SKM-1 treated with dmso at 0.1 percent for 144 hours (cell line): ENCODE measurements at regions not wholly inside any gene's neighbourhood (a gene's known extent, or its start where the extent isn't known, plus 50 kb on each side); places are given as distances from the start of the nearest gene placed in this dataset.
"Not testable (repeated sequence)": the region's sequence is repeated elsewhere in the genome, so short reads cannot be mapped to it uniquely, and the experiment has no call there.

Source experiments
- DNase-seq: peaks from one replicate; lab custom pipeline; 2025; ENCODE audit not compliant: unreplicated experiment; lab: John Stamatoyannopoulos, UW

- DNase-seq: not testable (repeated sequence)
Measured at GRCh38 chr2:89855752-89856151, 1164.3 kb downstream of the RPIA start.

- not testable (repeated sequence) for DNase-seq
Measured at GRCh38 chr2:89856305-89856704, 1164.8 kb downstream of the RPIA start.

- DNase-seq: not testable (repeated sequence)
Measured at GRCh38 chr2:89862164-89862563, 1170.7 kb downstream of the RPIA start.

GRCh38 chr2:89863209-89863608 lies 1171.7 kb downstream of the RPIA start:
- DNase-seq: not testable (repeated sequence)

- DNase-seq: not testable (repeated sequence)
Measured at GRCh38 chr2:89874810-89875595, 1183.5 kb downstream of the RPIA start.

- DNase-seq: not testable (repeated sequence)
Measured at GRCh38 chr2:89876445-89876844, 1185.0 kb downstream of the RPIA start.

DNA sequence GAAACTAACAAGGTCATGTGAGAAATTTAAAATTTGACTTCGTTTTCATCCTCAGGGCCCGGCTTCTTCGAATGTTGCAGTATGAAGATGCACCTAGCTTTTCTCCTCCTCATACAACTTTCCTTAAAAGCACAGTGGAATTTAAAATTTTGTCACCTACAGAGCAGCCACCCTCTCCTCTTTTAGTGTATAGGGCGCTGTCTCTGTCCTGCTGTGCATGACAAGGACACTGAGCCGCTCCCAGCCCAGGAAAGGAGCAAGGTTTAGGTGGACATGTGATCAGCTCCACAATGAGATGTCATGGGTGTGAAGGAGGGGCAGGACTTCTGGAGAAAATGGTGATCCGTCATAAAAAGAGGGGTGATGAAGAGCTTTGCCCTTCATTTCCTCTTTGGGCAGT lies 1185.4 kb downstream of the RPIA start:
- not testable (repeated sequence) for DNase-seq

- not testable (repeated sequence) for DNase-seq
Measured at GRCh38 chr2:89882880-89883279, 1191.4 kb downstream of the RPIA start.

DNA sequence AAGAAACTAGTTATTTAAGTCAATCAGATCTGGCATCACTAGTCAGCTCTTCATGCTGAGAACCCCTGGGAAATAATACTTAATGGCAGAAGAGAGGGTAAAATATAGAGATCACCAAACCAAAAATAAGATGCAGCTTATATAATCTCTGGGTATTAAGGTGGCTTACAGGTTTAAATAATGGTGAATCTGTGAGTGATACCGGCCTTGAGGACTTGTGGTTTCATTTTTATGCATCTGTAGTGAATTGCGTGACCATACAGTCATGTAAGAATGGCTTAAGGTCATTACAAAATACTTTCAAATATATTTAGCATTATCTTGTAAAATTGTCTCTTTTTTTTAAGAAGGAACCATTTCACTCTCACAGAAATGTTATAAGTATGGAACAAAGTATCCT lies 1192.2 kb downstream of the RPIA start:
- DNase-seq: not testable (repeated sequence)

GRCh38 chr2:89885071-89885470 lies 1193.6 kb downstream of the RPIA start:
- DNase-seq: not testable (repeated sequence)

DNA sequence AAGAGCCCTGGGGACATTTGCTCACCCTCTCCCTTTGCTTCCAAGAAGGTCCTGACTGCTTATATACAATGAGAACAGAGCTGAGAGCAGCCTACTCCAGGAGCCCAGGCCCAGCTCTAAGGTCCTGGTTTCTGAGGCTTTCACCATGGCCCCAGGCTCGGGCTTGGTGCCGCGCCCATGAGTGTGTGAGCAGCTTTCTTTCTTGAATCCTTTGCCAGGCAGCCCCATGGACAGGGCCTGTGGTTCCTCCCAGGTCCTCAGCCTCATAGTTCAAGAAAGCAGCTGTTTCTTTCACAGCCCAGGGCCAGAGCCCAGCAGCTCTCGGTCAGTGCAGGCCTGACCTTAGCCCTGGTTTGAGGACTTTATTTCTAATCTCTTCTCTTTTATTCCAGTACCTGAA lies 1197.2 kb downstream of the RPIA start:
- DNase-seq: not testable (repeated sequence)

DNA sequence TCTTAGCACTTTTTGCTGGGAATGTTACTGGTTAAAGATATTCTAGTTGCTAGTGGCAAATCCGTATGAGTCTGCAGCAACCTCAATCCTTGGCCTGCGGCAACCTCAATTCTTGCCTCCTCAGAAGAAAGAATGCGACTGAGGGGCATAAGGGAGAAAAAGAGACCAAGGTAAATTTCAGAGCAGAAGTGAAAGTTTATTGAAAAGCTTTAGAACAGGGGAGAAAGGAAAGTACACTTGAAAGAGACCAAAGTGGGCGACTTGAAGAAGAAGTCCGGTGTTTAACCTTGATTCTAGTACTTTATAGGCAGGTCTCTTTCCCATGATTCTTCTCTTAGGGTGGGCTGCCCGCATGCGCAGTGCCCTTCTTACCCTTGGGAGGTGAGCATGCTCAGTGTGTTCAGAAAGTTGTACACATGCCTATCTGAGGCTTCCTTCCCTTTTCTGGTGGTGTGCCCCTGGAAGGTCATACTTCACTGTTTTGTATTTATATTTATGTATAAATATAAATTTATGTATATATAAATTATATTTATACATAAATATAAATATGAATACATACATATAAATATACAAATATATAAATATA lies 1198.8 kb downstream of the RPIA start:
- DNase-seq: not testable (repeated sequence)

DNA sequence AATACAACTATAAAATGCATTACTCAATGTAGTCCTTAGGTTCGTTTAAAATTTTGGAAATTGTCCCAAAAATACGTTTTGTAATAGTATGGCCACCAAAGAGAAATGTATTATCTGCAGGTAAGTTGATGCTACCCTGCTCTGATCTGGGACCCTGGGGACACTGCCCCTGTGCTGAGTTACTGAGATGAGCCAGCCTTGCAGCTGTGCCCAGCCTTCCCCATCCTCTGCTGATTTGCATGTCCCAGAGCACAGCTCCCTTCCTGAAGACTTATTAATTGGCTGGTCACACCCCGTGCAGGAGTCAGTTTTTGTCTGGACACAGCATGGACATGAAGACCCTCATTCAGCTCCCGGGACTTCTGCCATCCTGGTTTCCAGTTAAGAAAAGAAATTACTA lies 1203.5 kb downstream of the RPIA start:
- DNase-seq: not testable (repeated sequence)

- not testable (repeated sequence) for DNase-seq
Measured at GRCh38 chr2:89895629-89896028, 1204.2 kb downstream of the RPIA start.

DNA sequence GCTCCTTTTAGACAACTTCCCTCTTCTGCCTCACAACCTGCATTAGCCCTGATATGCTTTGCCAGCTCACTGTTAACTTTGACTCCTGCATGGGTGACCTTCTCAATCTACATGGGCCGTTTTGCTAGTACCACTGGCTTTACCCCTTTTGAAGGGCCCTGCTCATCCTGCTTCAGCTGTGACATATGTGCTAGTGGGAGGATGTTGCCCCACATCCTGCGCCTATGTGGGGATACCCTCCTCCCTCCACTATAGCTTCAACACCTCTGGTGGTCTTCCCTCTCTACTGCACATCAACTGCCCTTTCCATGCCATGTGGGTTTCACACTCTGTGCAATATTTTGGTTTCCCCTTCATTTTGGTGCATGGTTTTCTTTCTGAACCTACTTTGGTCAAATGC lies 1235.5 kb downstream of the RPIA start:
- DNase-seq: not testable (repeated sequence)

DNA sequence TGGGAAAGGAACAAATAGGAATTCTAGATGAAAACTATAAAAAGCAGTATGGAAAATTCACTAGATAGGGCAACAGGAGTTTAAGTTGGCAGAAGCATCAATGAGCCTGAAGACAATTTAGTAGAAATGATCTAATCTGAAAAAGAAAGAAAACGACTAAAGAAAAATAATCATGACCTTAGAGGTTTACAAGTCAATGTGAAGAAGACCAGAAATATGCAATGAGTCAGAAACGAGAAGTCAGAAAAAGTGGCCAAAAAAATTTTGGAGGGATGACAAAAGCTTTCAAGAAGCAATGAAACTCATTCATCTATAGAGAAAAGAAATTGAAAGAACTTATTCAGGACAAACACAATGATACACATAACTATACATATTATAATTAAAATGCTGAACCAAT lies 1244.0 kb downstream of the RPIA start:
- DNase-seq: not testable (repeated sequence)

DNA sequence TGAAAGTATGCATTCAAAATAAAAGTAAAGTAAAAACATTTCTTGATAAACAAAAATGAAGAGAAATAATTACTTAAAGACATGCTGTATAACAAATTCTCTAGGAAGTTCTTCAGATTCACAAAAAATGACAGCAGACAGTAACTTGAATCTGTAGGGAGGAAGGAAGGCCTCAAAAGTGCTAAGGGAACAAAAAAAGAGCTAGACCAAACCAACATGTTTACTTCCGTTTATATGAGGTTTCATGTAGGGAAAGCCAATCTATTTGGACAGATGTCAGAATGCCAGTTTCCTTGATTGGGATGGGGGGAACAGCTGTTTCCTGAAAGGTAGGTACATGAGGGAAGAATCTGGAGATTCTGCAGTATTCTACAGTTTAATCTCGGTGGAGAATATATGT lies 1244.5 kb downstream of the RPIA start:
- not testable (repeated sequence) for DNase-seq

DNA sequence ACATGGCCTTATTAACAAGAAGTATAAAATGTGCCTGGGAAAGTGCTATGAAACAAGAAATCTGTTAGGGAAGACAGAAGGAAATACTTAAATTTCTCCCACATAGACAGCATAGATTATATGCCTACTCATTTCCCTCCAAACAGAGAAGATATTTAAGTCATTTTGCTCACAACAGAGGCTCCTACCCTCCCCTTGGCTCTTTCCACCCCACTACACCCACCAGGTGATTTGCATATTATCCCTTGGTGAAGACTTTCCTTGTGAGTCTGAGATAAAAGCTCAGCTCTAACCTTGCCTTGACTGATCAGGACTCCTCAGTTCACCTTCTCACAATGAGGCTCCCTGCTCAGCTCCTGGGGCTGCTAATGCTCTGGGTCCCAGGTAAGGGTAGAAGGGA lies 1245.1 kb downstream of the RPIA start:
- not testable (repeated sequence) for DNase-seq

DNA sequence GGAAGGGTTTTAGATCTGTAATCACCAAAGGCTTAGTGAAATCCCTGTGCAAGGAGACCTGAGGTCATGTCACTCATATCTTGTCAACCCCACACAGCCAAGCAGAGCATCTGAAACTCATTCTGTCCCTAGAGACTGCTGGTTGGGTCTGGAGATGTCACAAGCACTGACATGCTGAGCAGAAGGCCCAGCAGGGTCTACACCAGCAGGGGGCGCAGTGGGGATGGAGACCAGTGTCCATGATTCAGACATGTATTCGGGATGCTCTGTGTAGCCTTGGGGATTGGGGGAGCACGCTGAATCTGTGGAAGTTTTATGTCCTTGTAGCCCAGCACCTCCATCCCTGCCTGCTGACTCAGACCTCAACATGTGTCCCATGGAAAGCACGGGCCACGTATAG lies 1247.3 kb downstream of the RPIA start:
- DNase-seq: not testable (repeated sequence)

DNA sequence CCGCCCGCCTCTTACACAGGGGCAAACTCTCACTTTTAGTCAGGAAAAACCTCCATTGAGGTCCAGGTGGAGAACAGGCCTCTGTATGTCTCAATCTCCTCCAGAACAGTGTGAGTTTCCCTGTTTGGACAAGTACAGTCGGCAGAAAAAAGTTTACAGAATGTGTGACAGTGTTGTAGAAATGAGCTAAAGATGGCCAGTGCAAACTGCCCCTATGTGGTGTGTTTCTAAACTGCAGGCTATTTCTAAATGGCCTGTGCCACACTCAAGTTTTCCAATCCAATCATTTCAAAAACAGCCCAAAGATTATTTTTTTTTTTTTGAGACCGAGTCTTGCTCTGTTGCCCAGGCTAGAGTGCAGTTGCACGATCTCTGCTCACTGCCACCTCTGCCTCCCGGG lies 1252.8 kb downstream of the RPIA start:
- DNase-seq: not testable (repeated sequence)

- not testable (repeated sequence) for DNase-seq
Measured at GRCh38 chr2:89945004-89945616, 1253.6 kb downstream of the RPIA start.
